ENCODE measurements at regions not wholly inside any gene's neighbourhood (a gene's known extent, or its start where the extent isn't known, plus 50 kb on each side); places are given as distances from the start of the nearest gene placed in this dataset.
A peak's percentile ranks its signal among the peaks of the same experiment; 100 is the strongest.

DNA sequence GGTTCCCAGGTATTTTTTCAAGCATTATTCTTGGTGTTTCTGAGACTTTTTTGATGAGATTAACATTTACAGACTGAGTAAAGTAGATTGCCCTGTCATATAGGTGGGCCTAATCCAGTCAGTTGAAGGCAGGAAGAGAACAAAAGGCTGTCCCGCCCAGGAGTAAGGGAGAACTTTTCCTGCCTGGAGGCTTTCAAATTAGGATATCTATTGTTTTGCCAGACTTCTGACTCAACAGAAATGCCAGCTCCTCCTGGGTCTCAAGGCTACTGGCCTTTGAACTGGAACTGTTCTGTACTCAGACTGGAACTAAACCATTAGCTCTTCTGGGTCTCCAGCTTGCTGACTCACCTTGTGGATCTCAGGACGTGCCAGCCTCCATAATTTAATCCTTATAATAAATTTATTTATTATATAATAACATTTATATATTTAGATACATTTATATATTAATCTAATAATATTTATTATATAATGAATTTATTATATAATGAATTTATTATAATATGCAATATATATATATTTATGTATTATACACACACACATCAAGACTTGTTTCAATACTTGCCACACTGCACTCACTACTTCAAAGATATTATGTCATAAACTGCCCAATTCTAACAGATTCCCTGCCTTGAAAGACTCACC lies 510.8 kb upstream of the B3GALT2 start:
- 4% methylated on average over 2 of the region's 2 CpGs for WGBS (ENCODE audit: insufficient coverage, low coverage, missing lambda C conversion rate)
- FAIRE-seq (no peak), ATAC-seq (no peak), DNase-seq (ENCODE audit: extremely low read depth in 1 of 4, low spot score in 3 of 4) (no peak)
- H2AFZ ChIP-seq (ENCODE audit: low read depth, low read length): no peak overlapping the region
- in situ Hi-C loops (cut with MboI): no loop called here
- POLR2A ChIA-PET: no interaction called here
- H4K20me1 ChIP-seq (replicated peaks; ENCODE audit: control insufficient read depth, insufficient read depth, low read length): no peaks in the 10 kb centered on the region
- intact Hi-C loops (cut with micrococcal nuclease): no loop called here
- no peaks in the 10 kb centered on the region for H3K9me3 ChIP-seq (replicated peaks; ENCODE audit: control insufficient read depth, insufficient read depth, low read depth, low read length)
- no peak overlapping the region for H3K4me2 ChIP-seq (ENCODE audit: insufficient read depth, low read length)
- no TSS peak for BruUV-seq (replicated peaks)
- H3K79me2 ChIP-seq (ENCODE audit: control insufficient read depth, insufficient read depth, low read length): no peaks in the 10 kb centered on the region
- CTCF ChIA-PET (ENCODE audit: low intra/inter-chr PET ratio): no interaction called here
- no peaks in the 10 kb centered on the region for H3K36me3 ChIP-seq (ENCODE audit: control insufficient read depth, insufficient read depth, low read length)
- no peak overlapping the region for H3K27ac ChIP-seq (ENCODE audit: extremely low read depth, low read depth, low read length)
- no peak overlapping the region for H3K4me3 ChIP-seq
- no peak overlapping the region for H3K9ac ChIP-seq (ENCODE audit: insufficient read depth in 1 of 2, low read depth in 2 of 2, low read length in 2 of 2)
- H3K27me3 ChIP-seq (ENCODE audit: control insufficient read depth in 2 of 2, insufficient read depth in 2 of 2, low read length in 2 of 2): no peaks in the 10 kb centered on the region
- TF ChIP-seq ZNF347 (CRISPR knock-in tag; IDR thresholded peaks at IDR 0.05; ENCODE audit: low read depth): no peak
- TF ChIP-seq PTTG1 (tag; IDR thresholded peaks at IDR 0.05; ENCODE audit: low read depth): no peak
- TF ChIP-seq PURB (CRISPR knock-in tag; IDR thresholded peaks at IDR 0.05; ENCODE audit: low read depth): no peak
- peak; percentile 57; the same call in 1 of the 2 replicates for TF ChIP-seq ZNF134 (CRISPR knock-in tag; conservative IDR thresholded peaks at IDR 0.05)
- no peak for TF ChIP-seq ETS1 (conservative IDR thresholded peaks at IDR 0.05; ENCODE audit: control insufficient read depth, low read depth, low read length)
- TF ChIP-seq ZFP1 (CRISPR knock-in tag; IDR thresholded peaks at IDR 0.05): no peak
- TF ChIP-seq PRPF4 (IDR thresholded peaks at IDR 0.05; ENCODE audit: insufficient read depth, low read depth, low read length, poor library complexity, severe bottlenecking): no peak
- no peak for TF ChIP-seq ZNF407 (IDR thresholded peaks at IDR 0.05; ENCODE audit: low read depth)
- no peaks in the 10 kb centered on the region for H3K9me1 ChIP-seq (ENCODE audit: control insufficient read depth, insufficient read depth, low read length)
- no peaks in the 10 kb centered on the region for H3K4me1 ChIP-seq (replicated peaks in 1 of 2; ENCODE audit: control insufficient read depth in 2 of 2, insufficient read depth in 2 of 2, low read length in 2 of 2)

All from K562 (cell line).